ENCODE measurements at regions not wholly inside any gene's neighbourhood (a gene's known extent, or its start where the extent isn't known, plus 50 kb on each side); places are given as distances from the start of the nearest gene placed in this dataset.

DNA sequence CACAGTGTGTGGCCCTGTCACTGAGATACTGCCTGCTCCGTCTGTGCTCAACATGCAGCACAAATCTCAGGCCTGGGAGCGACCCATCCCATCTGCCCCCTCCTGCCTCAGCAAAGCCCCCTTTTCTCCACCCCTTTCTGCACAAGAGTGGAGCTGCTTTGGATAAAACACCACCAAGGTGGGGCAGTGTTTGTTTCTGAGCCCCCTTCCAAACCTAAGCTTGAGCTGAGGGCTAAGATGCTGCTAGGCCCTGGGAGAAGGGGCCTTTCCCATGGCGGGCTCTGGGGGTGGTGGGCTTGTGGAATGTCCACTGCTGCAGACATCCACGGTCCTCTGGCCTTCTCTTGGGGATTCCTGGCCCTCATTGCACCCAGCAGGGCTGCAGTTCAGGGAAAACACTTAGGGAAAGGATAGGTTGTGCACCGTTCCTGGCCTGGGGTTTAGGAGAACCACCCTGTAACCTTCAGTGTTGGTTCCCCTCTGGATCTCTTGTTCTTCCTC lies 594.1 kb downstream of the TBC1D22A start:
- ATAC-seq (replicated peaks in 1 of 4) (no peak), DNase-seq (no peak)
- Mint-ChIP-seq H3K9me3 (peaks cover 0 to 5% (median 0%) of the 10 kb centered on the region in 3 donors), H3K4me3 (no peak overlapping the region), H3K36me3 (no peaks in the 10 kb centered on the region), H3K27me3 (peaks cover 6 to 20% of the 10 kb centered on the region in 2 donors), H3K4me1 (no peaks in the 10 kb centered on the region), H3K27ac (no peak overlapping the region)
- no peaks in the 10 kb centered on the region for H3K4me1 ChIP-seq (ENCODE audit: control insufficient read depth in 1 of 2, extremely low read depth in 1 of 2, insufficient read depth in 2 of 2, low read length in 2 of 2)
- H3K27ac ChIP-seq (ENCODE audit: low read length) = no peak overlapping the region
- ChIA-PET CTCF (no interaction called here), POLR2A (no interaction called here)
- H3K27me3 ChIP-seq (replicated peaks in 1 of 2; ENCODE audit: control insufficient read depth in 2 of 2, extremely low read depth in 1 of 2, insufficient read depth in 2 of 2, low read length in 1 of 2) = peaks cover 0 to 33% of the 10 kb centered on the region in 2 experiments
- H3K36me3 ChIP-seq (ENCODE audit: control insufficient read depth in 2 of 2, extremely low read depth in 1 of 2, insufficient read depth in 1 of 2, low read length in 1 of 2) = no peaks in the 10 kb centered on the region
- no peaks in the 10 kb centered on the region for H3K9me3 ChIP-seq
- WGBS (ENCODE audit: insufficient coverage) = 70% methylated on average over 5 of the region's 5 CpGs
- no peak overlapping the region for H3K4me3 ChIP-seq (ENCODE audit: control insufficient read depth in 1 of 2, extremely low read depth in 1 of 2, low read length in 1 of 2)

DNA sequence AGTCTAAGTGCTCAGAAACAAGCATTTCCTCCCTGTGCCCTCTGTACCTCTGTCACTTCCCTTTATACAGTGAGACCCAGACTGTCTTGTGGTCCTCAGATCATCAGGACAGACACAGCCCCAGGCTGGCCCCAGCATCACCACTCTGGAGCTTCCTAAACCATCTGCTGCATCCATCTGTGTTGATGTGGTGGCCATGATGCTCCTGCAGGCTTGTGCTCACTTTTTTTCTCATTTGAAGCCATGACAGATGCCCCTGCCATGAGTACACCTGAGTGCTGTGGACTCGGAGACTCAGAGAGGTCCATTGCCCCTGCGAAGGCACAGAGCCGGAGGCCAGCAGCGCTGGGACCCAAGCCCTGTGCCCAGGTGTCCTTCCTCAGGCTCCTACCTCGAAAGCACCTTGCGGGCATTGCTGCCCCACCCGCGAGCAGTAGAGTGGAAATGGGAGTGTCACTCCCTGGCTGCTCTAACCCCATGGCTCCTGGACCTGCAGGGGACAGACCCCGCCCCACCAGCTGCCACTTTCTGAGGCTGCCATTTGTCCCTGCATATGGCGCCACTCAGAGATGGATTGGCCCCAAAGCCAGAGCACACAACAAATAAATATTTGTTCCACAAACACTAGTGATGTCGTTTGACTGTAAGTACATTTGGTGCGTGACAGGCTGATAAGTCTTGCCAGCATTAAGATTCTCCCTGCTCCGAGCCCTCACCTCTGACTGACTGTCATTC lies 593.5 kb downstream of the TBC1D22A start:
- Histone ChIP-seq H3K27me3 (replicated peaks in 1 of 2; ENCODE audit: control insufficient read depth in 2 of 2, extremely low read depth in 1 of 2, insufficient read depth in 2 of 2, low read length in 1 of 2) (peaks cover 0 to 33% of the 10 kb centered on the region in 2 experiments), H3K4me1 (ENCODE audit: control insufficient read depth in 1 of 2, extremely low read depth in 1 of 2, insufficient read depth in 2 of 2, low read length in 2 of 2) (no peaks in the 10 kb centered on the region), H3K27ac (ENCODE audit: low read length) (no peak overlapping the region), H3K4me3 (ENCODE audit: control insufficient read depth in 1 of 2, extremely low read depth in 1 of 2, low read length in 1 of 2) (no peak overlapping the region), H3K9me3 (no peaks in the 10 kb centered on the region), H3K36me3 (ENCODE audit: control insufficient read depth in 2 of 2, extremely low read depth in 1 of 2, insufficient read depth in 1 of 2, low read length in 1 of 2) (no peaks in the 10 kb centered on the region)
- Mint-ChIP-seq H3K4me1 (no peaks in the 10 kb centered on the region), H3K27ac (no peak overlapping the region), H3K9me3 (no peaks in the 10 kb centered on the region), H3K27me3 (peaks cover 6 to 20% of the 10 kb centered on the region in 2 donors), H3K36me3 (no peaks in the 10 kb centered on the region), H3K4me3 (no peak overlapping the region)
- ChIA-PET CTCF (no interaction called here), POLR2A (no interaction called here)
- ATAC-seq (replicated peaks in 1 of 4) = no peak
- DNase-seq = no peak
- 87% methylated on average over 8 of the region's 13 CpGs for WGBS (ENCODE audit: insufficient coverage)

DNA sequence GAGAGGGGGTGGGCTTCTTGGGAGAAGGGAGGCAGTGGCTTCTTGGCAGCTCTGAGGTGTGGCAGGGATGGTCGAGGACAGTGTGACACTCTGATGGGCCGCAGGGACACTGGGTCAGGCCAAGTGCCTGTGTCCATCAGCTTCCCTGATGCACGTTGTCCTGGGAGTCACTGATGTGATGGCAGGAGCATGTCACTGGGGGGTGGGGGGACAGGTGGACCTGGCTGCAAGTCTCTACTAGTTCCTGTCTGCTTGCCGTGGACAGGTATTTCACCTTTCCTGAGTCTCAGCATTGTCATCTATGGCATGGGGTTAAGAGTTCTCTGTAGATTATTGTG lies 592.9 kb downstream of the TBC1D22A start:
- Histone ChIP-seq H3K9me3 (no peaks in the 10 kb centered on the region), H3K4me3 (ENCODE audit: control insufficient read depth in 1 of 2, extremely low read depth in 1 of 2, low read length in 1 of 2) (no peak overlapping the region), H3K27ac (ENCODE audit: low read length) (no peak overlapping the region), H3K36me3 (ENCODE audit: control insufficient read depth in 2 of 2, extremely low read depth in 1 of 2, insufficient read depth in 1 of 2, low read length in 1 of 2) (no peaks in the 10 kb centered on the region), H3K27me3 (replicated peaks in 1 of 2; ENCODE audit: control insufficient read depth in 2 of 2, extremely low read depth in 1 of 2, insufficient read depth in 2 of 2, low read length in 1 of 2) (peaks cover 0 to 33% of the 10 kb centered on the region in 2 experiments), H3K4me1 (ENCODE audit: control insufficient read depth in 1 of 2, extremely low read depth in 1 of 2, insufficient read depth in 2 of 2, low read length in 2 of 2) (no peaks in the 10 kb centered on the region)
- Mint-ChIP-seq H3K4me3 (no peak overlapping the region), H3K4me1 (no peaks in the 10 kb centered on the region), H3K9me3 (no peaks in the 10 kb centered on the region), H3K36me3 (no peaks in the 10 kb centered on the region), H3K27ac (no peak overlapping the region), H3K27me3 (peaks cover 6 to 16% of the 10 kb centered on the region in 2 donors)
- CTCF ChIA-PET = no interaction called here
- POLR2A ChIA-PET = no interaction called here
- DNase-seq = no peak
- no peak for ATAC-seq (replicated peaks in 1 of 4)
- 43% methylated on average over 3 of the region's 4 CpGs for WGBS (ENCODE audit: insufficient coverage)

DNA sequence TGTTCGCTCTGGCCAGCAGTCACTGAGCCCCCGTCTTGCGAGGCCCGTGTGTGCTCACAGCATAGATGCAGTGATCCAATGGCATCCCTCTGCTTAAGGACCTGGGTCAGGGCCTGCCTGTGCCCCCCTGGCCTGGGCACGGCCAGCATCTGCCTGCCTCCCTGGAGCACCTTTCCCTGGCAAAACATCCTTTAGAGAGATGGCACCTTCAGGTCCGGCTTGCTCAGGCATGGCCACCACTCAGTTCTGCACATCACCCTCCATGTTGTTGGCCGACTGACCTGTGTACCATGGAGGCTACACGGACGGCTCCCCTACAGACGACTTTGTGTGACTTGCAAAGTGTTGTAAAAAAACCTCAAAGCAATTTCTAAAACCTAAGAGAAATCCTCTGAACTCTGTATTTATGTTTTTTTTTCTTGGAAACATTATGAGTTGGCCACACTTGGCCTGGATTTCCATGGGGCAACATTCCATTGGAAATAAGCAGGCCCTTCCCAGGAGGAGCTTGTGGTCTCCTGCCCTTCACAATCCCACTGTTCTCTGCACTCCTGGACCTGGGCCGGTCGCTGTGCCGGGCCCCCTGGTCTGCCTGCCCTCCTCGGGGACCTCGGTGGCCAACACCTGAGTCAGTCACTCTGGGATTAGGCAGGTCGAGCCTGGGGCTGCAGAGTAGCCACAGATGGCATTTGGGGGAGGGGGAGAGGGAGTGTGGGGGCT lies 592.4 kb downstream of the TBC1D22A start:
- Mint-ChIP-seq H3K36me3 (no peaks in the 10 kb centered on the region), H3K4me1 (no peaks in the 10 kb centered on the region), H3K27me3 (peaks cover 6 to 11% of the 10 kb centered on the region in 2 donors), H3K4me3 (no peak overlapping the region), H3K9me3 (no peaks in the 10 kb centered on the region), H3K27ac (no peak overlapping the region)
- Histone ChIP-seq H3K4me3 (ENCODE audit: control insufficient read depth in 1 of 2, extremely low read depth in 1 of 2, low read length in 1 of 2) (no peak overlapping the region), H3K36me3 (ENCODE audit: control insufficient read depth in 2 of 2, extremely low read depth in 1 of 2, insufficient read depth in 1 of 2, low read length in 1 of 2) (no peaks in the 10 kb centered on the region), H3K27ac (ENCODE audit: low read length) (no peak overlapping the region), H3K9me3 (no peaks in the 10 kb centered on the region), H3K4me1 (ENCODE audit: control insufficient read depth in 1 of 2, extremely low read depth in 1 of 2, insufficient read depth in 2 of 2, low read length in 2 of 2) (no peaks in the 10 kb centered on the region), H3K27me3 (replicated peaks in 1 of 2; ENCODE audit: control insufficient read depth in 2 of 2, extremely low read depth in 1 of 2, insufficient read depth in 2 of 2, low read length in 1 of 2) (peaks cover 0 to 33% of the 10 kb centered on the region in 2 experiments)
- no peak for ATAC-seq (replicated peaks in 1 of 4)
- CTCF ChIA-PET = no interaction called here
- no peak for DNase-seq
- WGBS (ENCODE audit: insufficient coverage) = 85% methylated on average over 7 of the region's 16 CpGs
- POLR2A ChIA-PET = no interaction called here

DNA sequence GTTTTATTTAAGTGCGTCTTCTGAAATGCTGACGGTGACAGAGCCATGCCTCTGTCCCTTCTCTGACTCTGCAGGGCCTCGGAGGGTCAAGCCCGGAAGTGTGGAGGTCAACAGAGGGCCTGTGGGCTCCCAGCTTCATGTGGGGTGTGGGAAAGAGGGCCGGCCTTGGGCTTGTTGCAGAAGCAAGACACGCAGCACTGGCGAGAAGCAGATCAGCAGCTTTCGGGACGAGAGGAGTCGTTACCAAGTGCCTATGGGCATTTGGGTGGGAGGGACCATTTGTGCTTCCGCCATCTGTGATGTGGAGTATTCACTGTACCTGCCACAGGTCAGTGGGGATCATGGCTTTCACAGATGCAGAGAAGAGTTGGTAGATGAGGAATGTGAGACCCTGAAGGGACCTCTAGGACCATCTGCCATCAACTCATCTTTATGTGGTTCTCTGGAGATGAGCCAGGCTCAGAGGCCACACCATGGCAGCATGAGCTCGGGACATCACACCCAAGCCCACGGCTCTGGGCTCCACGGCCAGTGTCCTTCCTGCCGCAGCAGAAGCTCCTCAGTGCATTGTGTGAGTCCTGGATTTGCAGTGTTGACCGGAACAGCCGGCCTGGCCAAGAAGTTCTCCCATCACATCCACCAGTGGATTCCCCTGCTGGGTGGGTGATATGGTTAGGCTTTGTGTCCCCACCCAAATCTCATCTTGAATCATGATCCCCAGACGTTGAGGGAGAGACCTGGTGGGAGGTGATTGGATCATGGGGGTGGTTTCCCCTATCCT lies 590.7 kb downstream of the TBC1D22A start:
- Mint-ChIP-seq H3K9me3 (no peaks in the 10 kb centered on the region), H3K4me3 (no peak overlapping the region)
- WGBS (ENCODE audit: insufficient coverage) = 84% methylated on average over 14 of the region's 18 CpGs

DNA sequence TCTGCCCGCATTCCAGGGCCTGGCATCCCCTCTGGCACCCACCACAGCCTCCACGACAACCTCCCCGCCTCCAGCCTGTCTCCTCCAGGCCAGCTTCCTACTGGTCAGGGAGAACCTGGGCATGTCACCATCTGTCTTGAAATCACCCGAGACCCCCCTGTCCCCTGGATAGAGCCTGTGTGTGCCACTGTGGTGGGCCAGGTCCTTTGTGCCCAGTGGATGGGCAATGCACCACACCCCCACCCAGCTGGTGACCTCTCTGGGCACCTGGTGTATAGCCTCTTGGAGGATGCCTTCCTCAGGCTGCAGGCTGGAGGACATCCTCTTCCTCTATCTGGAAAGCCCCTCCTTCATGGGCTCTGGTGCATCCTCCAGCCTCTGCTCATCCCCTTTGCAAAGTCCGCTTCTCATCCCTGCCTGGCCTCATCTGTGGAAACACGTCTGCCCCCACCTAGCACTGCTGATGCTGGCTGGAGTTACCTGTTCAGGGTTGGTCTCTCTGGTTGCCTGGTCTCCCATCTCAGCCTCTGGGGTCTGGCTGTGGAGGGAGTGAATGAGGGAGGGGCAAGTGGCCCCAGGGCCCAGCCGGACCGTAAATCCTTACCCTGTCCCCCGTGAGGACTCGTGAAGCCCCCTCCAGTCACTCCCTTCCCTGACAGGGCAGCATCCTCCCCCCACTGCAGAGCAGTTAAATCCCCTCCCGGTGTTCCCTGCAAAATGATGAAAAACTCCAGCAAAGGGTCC lies 589.6 kb downstream of the TBC1D22A start:
- peaks cover 0 to 33% of the 10 kb centered on the region in 2 experiments for H3K27me3 ChIP-seq (replicated peaks in 1 of 2; ENCODE audit: control insufficient read depth in 2 of 2, extremely low read depth in 1 of 2, insufficient read depth in 2 of 2, low read length in 1 of 2)
- Mint-ChIP-seq H3K4me1 (no peaks in the 10 kb centered on the region), H3K9me3 (no peaks in the 10 kb centered on the region), H3K4me3 (no peak overlapping the region), H3K27me3 (peaks cover 3 to 6% of the 10 kb centered on the region in 2 donors), H3K36me3 (no peaks in the 10 kb centered on the region), H3K27ac (no peak overlapping the region)
- no peaks in the 10 kb centered on the region for H3K9me3 ChIP-seq
- H3K27ac ChIP-seq (ENCODE audit: low read length) = no peak overlapping the region
- POLR2A ChIA-PET = no interaction called here
- no peak for DNase-seq
- WGBS (ENCODE audit: insufficient coverage) = 83% methylated on average over 9 of the region's 11 CpGs
- H3K4me1 ChIP-seq (ENCODE audit: control insufficient read depth in 1 of 2, extremely low read depth in 1 of 2, insufficient read depth in 2 of 2, low read length in 2 of 2) = no peaks in the 10 kb centered on the region
- CTCF ChIA-PET = no interaction called here
- no peak for ATAC-seq (replicated peaks in 1 of 4)
- no peaks in the 10 kb centered on the region for H3K36me3 ChIP-seq (ENCODE audit: control insufficient read depth in 2 of 2, extremely low read depth in 1 of 2, insufficient read depth in 1 of 2, low read length in 1 of 2)
- no peak overlapping the region for H3K4me3 ChIP-seq (ENCODE audit: control insufficient read depth in 1 of 2, extremely low read depth in 1 of 2, low read length in 1 of 2)

More for the DNA sequence above, 590.7 kb downstream of the TBC1D22A start:
- peaks cover 4 to 6% of the 10 kb centered on the region in 2 donors for H3K27me3 Mint-ChIP-seq
- Histone ChIP-seq H3K36me3 (ENCODE audit: control insufficient read depth in 2 of 2, extremely low read depth in 1 of 2, insufficient read depth in 1 of 2, low read length in 1 of 2) (no peaks in the 10 kb centered on the region), H3K4me1 (ENCODE audit: control insufficient read depth in 1 of 2, extremely low read depth in 1 of 2, insufficient read depth in 2 of 2, low read length in 2 of 2) (no peaks in the 10 kb centered on the region), H3K9me3 (no peaks in the 10 kb centered on the region), H3K27me3 (replicated peaks in 1 of 2; ENCODE audit: control insufficient read depth in 2 of 2, extremely low read depth in 1 of 2, insufficient read depth in 2 of 2, low read length in 1 of 2) (peaks cover 0 to 33% of the 10 kb centered on the region in 2 experiments), H3K27ac (ENCODE audit: low read length) (no peak overlapping the region), H3K4me3 (ENCODE audit: control insufficient read depth in 1 of 2, extremely low read depth in 1 of 2, low read length in 1 of 2) (no peak overlapping the region)
- no peak overlapping the region for H3K27ac Mint-ChIP-seq
- DNase-seq (no peak), ATAC-seq (replicated peaks in 1 of 4) (no peak)
- POLR2A ChIA-PET = no interaction called here
- no peaks in the 10 kb centered on the region for H3K36me3 Mint-ChIP-seq
- CTCF ChIA-PET = no interaction called here
- H3K4me1 Mint-ChIP-seq = no peaks in the 10 kb centered on the region

Data from T-cell (primary cell).